ENCODE measurements at regions not wholly inside any gene's neighbourhood (a gene's known extent, or its start where the extent isn't known, plus 50 kb on each side); places are given as distances from the start of the nearest gene placed in this dataset.
"Not testable (repeated sequence)": the region's sequence is repeated elsewhere in the genome, so short reads cannot be mapped to it uniquely, and the experiment has no call there.

DNA sequence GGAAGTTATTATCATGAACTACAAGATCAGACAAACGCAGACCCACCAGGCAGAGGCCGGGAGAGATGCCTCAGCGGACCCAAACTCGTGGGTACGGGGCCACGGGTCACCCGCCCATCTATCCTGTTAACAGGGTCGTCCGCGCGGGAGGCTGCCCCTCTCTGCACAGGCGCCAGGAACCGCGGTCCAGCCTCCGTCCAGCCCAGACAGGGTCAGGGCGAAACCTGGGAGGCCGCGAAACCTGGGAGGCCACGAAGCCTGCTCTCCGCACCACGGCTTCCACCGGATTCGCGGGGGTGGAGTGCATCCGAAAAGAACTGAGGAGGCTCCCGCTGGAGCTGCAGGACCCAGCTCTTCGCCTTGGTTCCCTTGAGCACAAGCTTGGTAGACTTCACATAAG, 1760.7 kb upstream of the DEFB115 start:
- not testable (repeated sequence) for H3K4ac ChIP-seq (ENCODE audit: low read depth, low read length); H3K36me3 Mint-ChIP-seq (ENCODE audit: insufficient read depth in 1 of 3, low read depth in 3 of 3); H2AK5ac ChIP-seq (ENCODE audit: insufficient read length, low read length); H3K4me3 Mint-ChIP-seq; H3K56ac ChIP-seq (ENCODE audit: insufficient read length, low read depth, low read length); H2BK15ac ChIP-seq (ENCODE audit: low read depth, low read length); H2BK5ac ChIP-seq (ENCODE audit: insufficient read length, low read length); H4K20me1 ChIP-seq (ENCODE audit: control insufficient read depth, insufficient read depth, insufficient read length); H3K27me3 ChIP-seq (ENCODE audit: insufficient read depth, low read length); H3K9ac ChIP-seq (ENCODE audit: extremely low read depth, insufficient read length, low read length); H2BK20ac ChIP-seq (ENCODE audit: low read depth, low read length, poor library complexity, severe bottlenecking); H4K5ac ChIP-seq (ENCODE audit: insufficient read length, low read depth, low read length); DNase-seq; H3T11ph ChIP-seq (ENCODE audit: low read length); H2BK12ac ChIP-seq (ENCODE audit: insufficient read length, low read depth, low read length); H3K23ac ChIP-seq (ENCODE audit: insufficient read length, low read depth, low read length); H3K4me2 ChIP-seq (ENCODE audit: insufficient read depth, insufficient read length, low read length); H3K27me3 Mint-ChIP-seq (ENCODE audit: low read depth); H3K4me1 Mint-ChIP-seq; H2AFZ ChIP-seq (ENCODE audit: low read length); H3K23me2 ChIP-seq (ENCODE audit: insufficient read length, low read depth, low read length, poor library complexity, severe bottlenecking); H4K8ac ChIP-seq (replicated peaks; ENCODE audit: insufficient read length, low read depth, low read length); H3K14ac ChIP-seq (ENCODE audit: insufficient read depth, low read length); H3K27ac ChIP-seq (ENCODE audit: insufficient read length, low read depth, low read length); H3K4me1 ChIP-seq (ENCODE audit: insufficient read depth, low read length); H4K91ac ChIP-seq (ENCODE audit: insufficient read length, low read depth, low read length); H3K79me2 ChIP-seq (ENCODE audit: insufficient read depth, low read length); H3K79me1 ChIP-seq (ENCODE audit: insufficient read depth, low read depth, low read length, poor library complexity, severe bottlenecking); H2BK120ac ChIP-seq (ENCODE audit: low read depth, low read length, poor library complexity, severe bottlenecking); H3K18ac ChIP-seq (ENCODE audit: insufficient read length, low read depth, low read length); H3K27ac Mint-ChIP-seq
- H3K9me3 ChIP-seq (ENCODE audit: control insufficient read depth, low read depth, low read length) = peaks cover 26% of the 10 kb centered on the region
- peaks cover 43 to 49% of the 10 kb centered on the region in 2 experiments for H3K9me3 Mint-ChIP-seq
- WGBS (ENCODE audit: extremely low coverage, insufficient read length, low lambda C conversion rate) = no CpG with 5 or more reads among the region's 27 CpGs

Data from H9 (cell line).